Posterior cingulate gyrus (tissue), 11 donors: ENCODE measurements at regions not wholly inside any gene's neighbourhood (a gene's known extent, or its start where the extent isn't known, plus 50 kb on each side); places are given as distances from the start of the nearest gene placed in this dataset.

Experiments used
- DNase-seq, 10 donors: peaks; one replicate each; pipeline versions ENCODE4 v3.0.0 to v3.0.0-alpha.2; 2020 to 2021; ENCODE audit warnings: mixed read lengths in 3 of 10
- intact Hi-C: fragments of 100-400 bp; cut with DNase I; formaldehyde crosslinking; loops from one replicate; pipeline ENCODE4 v1.15.1; 2023

- DNase-seq: no peak
- intact Hi-C loops: no loop called here
Observed at GRCh38 chr15:81987628-81988027, 58.2 kb downstream of the MEX3B start.

GRCh38 chr15:81983497-81983896 lies 62.3 kb downstream of the MEX3B start:
- intact Hi-C loops: no loop called here
- peak in 2 of 10 donors; percentile 14 to 72 for DNase-seq

GRCh38 chr15:81982808-81983207 lies 63.0 kb downstream of the MEX3B start:
- intact Hi-C loops: no loop called here
- no peak for DNase-seq

GRCh38 chr15:81981908-81982307 lies 63.9 kb downstream of the MEX3B start:
- peak in 2 of 10 donors; percentile 7 to 11 for DNase-seq
- intact Hi-C loops: no loop called here

- DNase-seq: no peak
- intact Hi-C loops: no loop called here
Observed at GRCh38 chr15:81977464-81977863, 68.4 kb downstream of the MEX3B start.

GRCh38 chr15:81968691-81969090 lies 77.1 kb downstream of the MEX3B start:
- intact Hi-C loops: no loop called here
- DNase-seq: no peak

GRCh38 chr15:81966631-81967030 lies 79.2 kb downstream of the MEX3B start:
- no peak for DNase-seq
- intact Hi-C loops: no loop called here

GRCh38 chr15:81962482-81962881 lies 83.3 kb downstream of the MEX3B start:
- intact Hi-C loops: no loop called here
- DNase-seq: no peak

- intact Hi-C loops: no loop called here
- no peak for DNase-seq
Observed at GRCh38 chr15:81959196-81959595, 86.6 kb downstream of the MEX3B start.

GRCh38 chr15:81957698-81958097 lies 88.1 kb downstream of the MEX3B start:
- no peak for DNase-seq
- intact Hi-C loops: no loop called here

GRCh38 chr15:81955382-81956062 lies 90.3 kb downstream of the MEX3B start:
- intact Hi-C loops: no loop called here
- no peak for DNase-seq

- intact Hi-C loops: no loop called here
Observed at GRCh38 chr15:81954158-81954783, 91.5 kb downstream of the MEX3B start.

GRCh38 chr15:81950841-81951414 lies 94.9 kb downstream of the MEX3B start:
- intact Hi-C loops: no loop called here
- no peak for DNase-seq

More at GRCh38 chr15:81954158-81954783, 91.5 kb downstream of the MEX3B start:
- no peak for DNase-seq

- intact Hi-C loops: no loop called here
- no peak for DNase-seq
Observed at GRCh38 chr15:81948751-81949150, 97.1 kb downstream of the MEX3B start.

- no peak for DNase-seq
- intact Hi-C loops: no loop called here
Observed at GRCh38 chr15:81948222-81948621, 97.6 kb downstream of the MEX3B start.

GRCh38 chr15:81947548-81947947 lies 98.3 kb downstream of the MEX3B start:
- no peak for DNase-seq
- intact Hi-C loops: no loop called here

- DNase-seq: no peak
- intact Hi-C loops: no loop called here
Observed at GRCh38 chr15:81945014-81945615, 100.7 kb downstream of the MEX3B start.

- intact Hi-C loops: no loop called here
- DNase-seq: no peak
Observed at GRCh38 chr15:81942655-81943195, 103.1 kb downstream of the MEX3B start.

GRCh38 chr15:81942157-81942556 lies 103.7 kb downstream of the MEX3B start:
- no peak for DNase-seq
- intact Hi-C loops: no loop called here

- intact Hi-C loops: no loop called here
- DNase-seq: no peak
Observed at GRCh38 chr15:81941479-81941878, 104.3 kb downstream of the MEX3B start.
